Breast epithelium (tissue), 4 donors: ENCODE measurements at regions not wholly inside any gene's neighbourhood (a gene's known extent, or its start where the extent isn't known, plus 50 kb on each side); places are given as distances from the start of the nearest gene placed in this dataset.

Experiments used
- DNase-seq, 2 donors: peaks; one replicate each; pipeline ENCODE4 v3.0.0-alpha.2; 2019; ENCODE audit warnings: low spot score in 2 of 2
- H3K27ac ChIP-seq, 2 donors: fragments of 200-600 bp; sonication (generic) in 1 of 2; one replicate each; pipeline ENCODE4 v1.5.1; 2016 to 2019; ENCODE audit warnings: mild to moderate bottlenecking in 1 of 2
- H3K27me3 ChIP-seq, 2 donors: fragments of 200-600 bp; sonication (generic) in 1 of 2; one replicate each; pipeline versions ENCODE4 v1.5.1 to v1.6.0; 2017 to 2019; ENCODE audit warnings: control low read depth in 1 of 2, mild to moderate bottlenecking in 1 of 2
- H3K36me3 ChIP-seq: fragments of 200-600 bp; one replicate; pipeline ENCODE4 v1.5.1; 2019
- H3K4me1 ChIP-seq, 2 donors: fragments of 200-600 bp; sonication (generic); one replicate each; pipeline ENCODE4 v1.5.1; 2016 to 2019; ENCODE audit warnings: control low read depth in 1 of 2
- H3K4me3 ChIP-seq, 3 donors: fragments of 200-600 bp; sonication (generic); 1 replicate in 2 of 3; 2 replicates in 1 of 3; pipeline ENCODE4 v1.5.1; 2016 to 2019; ENCODE audit warnings: mild to moderate bottlenecking in 3 of 3, moderate library complexity in 2 of 3
- H3K9me3 ChIP-seq, 2 donors: fragments of 200-600 bp; sonication (generic) in 1 of 2; one replicate each; pipeline ENCODE4 v1.5.1; 2016 to 2019; ENCODE audit warnings: control low read depth in 1 of 2
- CTCF ChIP-seq, 3 donors: fragments of 450-650 bp; IDR thresholded peaks; one replicate each; pipeline ENCODE4 v1.5.1; 2016 to 2017; ENCODE audit warnings: antibody characterized with exemption in 3 of 3, mild to moderate bottlenecking in 3 of 3, moderate library complexity in 3 of 3
- POLR2A ChIP-seq: fragments of 450-650 bp; IDR thresholded peaks from one replicate; pipeline ENCODE4 v1.6.1; 2016; ENCODE audit warnings: antibody characterized with exemption, mild to moderate bottlenecking, moderate library complexity
- POLR2AphosphoS5 ChIP-seq, 3 donors: sonication (generic); formaldehyde crosslinking; IDR thresholded peaks; one replicate each; pipeline ENCODE4 v1.6.1; 2017; ENCODE audit warnings: antibody characterized with exemption in 3 of 3
- intact Hi-C: fragments of 100-400 bp; cut with DNase I; formaldehyde crosslinking; loops from one replicate; pipeline ENCODE4 v1.15.1; 2023; ENCODE audit warnings: low total_unique reads

- Histone ChIP-seq H3K27me3 (no peaks in the 10 kb centered on the region), H3K36me3 (no peaks in the 10 kb centered on the region), H3K27ac (no peak overlapping the region), H3K4me1 (no peaks in the 10 kb centered on the region), H3K9me3 (peaks cover 0 to 18% of the 10 kb centered on the region in 2 donors), H3K4me3 (no peak overlapping the region)
- intact Hi-C loops = no loop called here
- TF ChIP-seq POLR2A (no peak), POLR2AphosphoS5 (IDR thresholded peaks at IDR 0.05) (no peak), CTCF (IDR thresholded peaks at IDR 0.05) (no peak)
- DNase-seq = no peak
These were observed 213.0 kb downstream of the RNF152 start for GRCh38 chr18:61679836-61680235.

- Histone ChIP-seq H3K36me3 (no peaks in the 10 kb centered on the region), H3K4me1 (no peaks in the 10 kb centered on the region), H3K27me3 (no peaks in the 10 kb centered on the region), H3K27ac (no peak overlapping the region), H3K4me3 (no peak overlapping the region), H3K9me3 (peaks cover 0 to 18% of the 10 kb centered on the region in 2 donors)
- TF ChIP-seq CTCF (IDR thresholded peaks at IDR 0.05) = no peak
- TF ChIP-seq POLR2A = no peak
- no peak for TF ChIP-seq POLR2AphosphoS5 (IDR thresholded peaks at IDR 0.05)
- intact Hi-C loops = no loop called here
- DNase-seq = no peak
These were observed 215.3 kb downstream of the RNF152 start for GRCh38 chr18:61677435-61677970.

- H3K4me1 ChIP-seq = no peaks in the 10 kb centered on the region
- no peak for TF ChIP-seq POLR2A
- TF ChIP-seq POLR2AphosphoS5 (IDR thresholded peaks at IDR 0.05) = no peak
- TF ChIP-seq CTCF (IDR thresholded peaks at IDR 0.05) = no peak
These were observed 215.9 kb downstream of the RNF152 start for GRCh38 chr18:61676773-61677434.

GRCh38 chr18:61669320-61669719, 223.5 kb downstream of the RNF152 start:
- DNase-seq = no peak
- intact Hi-C loops = no loop called here

More at GRCh38 chr18:61676773-61677434, 215.9 kb downstream of the RNF152 start:
- Histone ChIP-seq H3K9me3 (peaks cover 0 to 18% of the 10 kb centered on the region in 2 donors), H3K27ac (no peak overlapping the region), H3K36me3 (no peaks in the 10 kb centered on the region), H3K27me3 (no peaks in the 10 kb centered on the region), H3K4me3 (no peak overlapping the region)
- intact Hi-C loops = no loop called here
- DNase-seq = no peak

More at GRCh38 chr18:61669320-61669719, 223.5 kb downstream of the RNF152 start:
- no peak for TF ChIP-seq CTCF (IDR thresholded peaks at IDR 0.05)
- no peak for TF ChIP-seq POLR2A
- no peak for TF ChIP-seq POLR2AphosphoS5 (IDR thresholded peaks at IDR 0.05)
- H3K36me3 ChIP-seq = no peaks in the 10 kb centered on the region
- no peak overlapping the region for H3K27ac ChIP-seq
- H3K9me3 ChIP-seq = no peaks in the 10 kb centered on the region
- H3K4me1 ChIP-seq = no peaks in the 10 kb centered on the region
- H3K4me3 ChIP-seq = no peak overlapping the region
- H3K27me3 ChIP-seq = no peaks in the 10 kb centered on the region
